Osteoblast (primary cell): ENCODE measurements at regions not wholly inside any gene's neighbourhood (a gene's known extent, or its start where the extent isn't known, plus 50 kb on each side); places are given as distances from the start of the nearest gene placed in this dataset.
"Not testable (repeated sequence)": the region's sequence is repeated elsewhere in the genome, so short reads cannot be mapped to it uniquely, and the experiment has no call there.

Experiments used
- DNase-seq: peaks from one replicate; pipeline ENCODE4 v3.0.0; 2011; ENCODE audit warnings: low spot score, mixed read lengths; ENCODE audit not compliant: insufficient read length; ENCODE audit errors: missing footprints
- H2AFZ ChIP-seq: 2 replicates; pipeline ENCODE4 v1.6.0; 2011; ENCODE audit warnings: mild to moderate bottlenecking, low read length
- H3K27ac ChIP-seq: 2 replicates; pipeline ENCODE4 v1.5.1; 2011; ENCODE audit warnings: mild to moderate bottlenecking, low read depth, low read length, moderate library complexity
- H3K27me3 ChIP-seq: 2 replicates; pipeline ENCODE4 v1.6.0; 2012; ENCODE audit warnings: mild to moderate bottlenecking, control low read depth, inconsistent platforms, low read length, moderate library complexity; ENCODE audit not compliant: insufficient read depth
- H3K36me3 ChIP-seq: 2 replicates; pipeline ENCODE4 v1.5.1; 2011; ENCODE audit warnings: mild to moderate bottlenecking, low read length, control low read depth, moderate library complexity; ENCODE audit not compliant: insufficient read depth
- H3K4me1 ChIP-seq: 2 replicates; pipeline ENCODE4 v1.5.1; 2011; ENCODE audit warnings: mild to moderate bottlenecking, low read length, control low read depth, moderate library complexity; ENCODE audit not compliant: insufficient read depth
- H3K4me2 ChIP-seq: 2 replicates; pipeline ENCODE4 v1.6.0; 2011; ENCODE audit warnings: mild to moderate bottlenecking, low read length; ENCODE audit not compliant: insufficient read depth
- H3K4me3 ChIP-seq: fragments of 200-600 bp; sonication (generic); 3 replicates; pipeline ENCODE4 v1.5.1; 2012; ENCODE audit warnings: mild to moderate bottlenecking, low read length, inconsistent platforms; ENCODE audit not compliant: insufficient read depth
- H3K79me2 ChIP-seq: 2 replicates; pipeline ENCODE4 v1.6.0; 2012; ENCODE audit warnings: mild to moderate bottlenecking, low read length, control low read depth, inconsistent platforms; ENCODE audit not compliant: insufficient read depth
- H3K9me3 ChIP-seq: 2 replicates; pipeline ENCODE4 v1.5.1; 2011; ENCODE audit warnings: low read depth, low read length, control low read depth
- H4K20me1 ChIP-seq: 2 replicates; pipeline ENCODE4 v1.6.0; 2012; ENCODE audit warnings: mild to moderate bottlenecking, low read length, control low read depth; ENCODE audit not compliant: insufficient read depth
- CTCF ChIP-seq: IDR thresholded peaks from 2 replicates; pipeline ENCODE4 v1.5.1; 2011; ENCODE audit warnings: mild to moderate bottlenecking, low read depth, low read length, moderate library complexity; ENCODE audit errors: extremely low read depth

GRCh38 chr5:117731446-117731845 lies 1156.8 kb upstream of the SEMA6A start:
- Histone ChIP-seq H2AFZ (no peak overlapping the region), H3K4me3 (no peak overlapping the region), H3K4me2 (no peak overlapping the region), H3K36me3 (no peaks in the 10 kb centered on the region), H3K9me3 (peaks cover 6% of the 10 kb centered on the region), H4K20me1 (no peaks in the 10 kb centered on the region), H3K27ac (no peak overlapping the region), H3K79me2 (no peaks in the 10 kb centered on the region), H3K27me3 (no peaks in the 10 kb centered on the region), H3K4me1 (no peaks in the 10 kb centered on the region)
- no peak for TF ChIP-seq CTCF
- DNase-seq = no peak

GRCh38 chr5:117720784-117721183 lies 1146.2 kb upstream of the SEMA6A start:
- not testable (repeated sequence) for DNase-seq

GRCh38 chr5:117719413-117719812 lies 1144.8 kb upstream of the SEMA6A start:
- no peak overlapping the region for H2AFZ ChIP-seq
- H3K79me2 ChIP-seq = no peaks in the 10 kb centered on the region
- H3K4me1 ChIP-seq = no peaks in the 10 kb centered on the region
- H4K20me1 ChIP-seq = no peaks in the 10 kb centered on the region
- no peak for DNase-seq
- H3K27me3 ChIP-seq = no peaks in the 10 kb centered on the region
- TF ChIP-seq CTCF = no peak
- H3K4me2 ChIP-seq = no peak overlapping the region
- no peak overlapping the region for H3K27ac ChIP-seq
- H3K9me3 ChIP-seq = no peaks in the 10 kb centered on the region
- no peak overlapping the region for H3K4me3 ChIP-seq
- no peaks in the 10 kb centered on the region for H3K36me3 ChIP-seq

More at GRCh38 chr5:117720784-117721183, 1146.2 kb upstream of the SEMA6A start:
- not testable (repeated sequence) for H3K27me3 ChIP-seq, H3K4me2 ChIP-seq, H3K27ac ChIP-seq, H2AFZ ChIP-seq, H3K4me1 ChIP-seq, H3K9me3 ChIP-seq, H3K79me2 ChIP-seq, H3K4me3 ChIP-seq, H4K20me1 ChIP-seq, H3K36me3 ChIP-seq

GRCh38 chr5:117713585-117714198 lies 1139.1 kb upstream of the SEMA6A start:
- no peak overlapping the region for H3K27ac ChIP-seq
- H4K20me1 ChIP-seq = no peaks in the 10 kb centered on the region
- no peak overlapping the region for H3K4me3 ChIP-seq
- no peaks in the 10 kb centered on the region for H3K79me2 ChIP-seq
- no peaks in the 10 kb centered on the region for H3K27me3 ChIP-seq
- no peak overlapping the region for H3K4me2 ChIP-seq
- DNase-seq = no peak
- no peak overlapping the region for H2AFZ ChIP-seq
- H3K4me1 ChIP-seq = no peaks in the 10 kb centered on the region
- no peaks in the 10 kb centered on the region for H3K36me3 ChIP-seq
- no peak for TF ChIP-seq CTCF
- peaks cover 8% of the 10 kb centered on the region for H3K9me3 ChIP-seq
